ENCODE measurements at regions not wholly inside any gene's neighbourhood (a gene's known extent, or its start where the extent isn't known, plus 50 kb on each side); places are given as distances from the start of the nearest gene placed in this dataset.
"Not testable (repeated sequence)": the region's sequence is repeated elsewhere in the genome, so short reads cannot be mapped to it uniquely, and the experiment has no call there.

DNA sequence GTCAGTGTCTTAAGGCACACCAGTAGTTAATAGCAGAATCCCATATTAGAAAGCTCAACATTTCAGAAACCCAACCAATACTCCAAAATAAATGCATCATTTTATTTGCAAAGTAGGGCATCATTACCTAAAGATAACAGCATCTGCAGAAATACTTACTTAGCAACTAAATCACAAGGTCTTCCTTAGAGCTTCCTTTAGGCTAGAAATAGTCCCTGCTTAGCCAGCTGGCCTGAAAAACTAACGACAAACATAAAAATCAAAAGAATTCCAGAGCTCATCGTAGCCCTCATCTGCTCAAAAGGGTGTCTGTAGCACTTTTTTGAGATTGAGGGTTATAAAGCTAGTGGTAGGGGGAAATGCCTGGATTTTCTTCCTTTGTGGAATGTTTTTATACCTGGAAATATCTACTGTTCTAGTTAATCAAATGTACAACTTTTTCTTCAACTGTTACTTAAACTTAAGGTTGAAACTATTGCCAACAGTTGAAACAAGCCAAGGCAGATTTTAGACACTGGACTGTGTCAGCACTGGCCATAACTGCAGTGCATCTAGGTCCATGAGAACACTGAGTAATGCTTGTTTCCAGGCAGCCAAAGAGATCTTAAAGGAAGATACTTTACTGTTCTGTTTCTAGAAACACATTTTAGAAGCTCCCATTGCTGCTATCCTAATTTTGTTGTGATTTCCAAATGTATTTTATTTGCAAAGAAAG, 129.4 kb upstream of the RASA1 start:
- no peak for DNase-seq (ENCODE audit: low read depth in 2 of 2)

GRCh38 chr5:87139795-87140194, 127.9 kb upstream of the RASA1 start:
- DNase-seq (ENCODE audit: low read depth in 2 of 2): no peak

DNA sequence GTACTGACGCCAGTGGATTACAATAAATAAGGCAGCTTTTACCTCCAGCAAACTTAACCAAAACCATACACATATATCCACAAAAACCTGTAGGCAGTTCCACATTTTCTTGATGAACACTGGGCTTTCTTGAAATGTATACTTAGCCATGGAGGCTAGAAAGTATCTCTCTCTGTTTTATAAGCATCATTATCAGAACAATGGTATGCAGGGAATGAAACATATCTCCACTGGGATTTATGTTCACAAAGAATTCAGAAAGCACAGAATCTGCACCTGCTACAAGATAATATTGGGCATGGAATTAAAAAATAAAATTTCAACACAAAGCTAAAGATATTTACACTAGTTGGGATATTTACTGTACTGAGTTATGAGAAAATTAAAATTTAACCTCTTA, 126.1 kb upstream of the RASA1 start:
- DNase-seq (ENCODE audit: low read depth in 2 of 2): no peak

DNA sequence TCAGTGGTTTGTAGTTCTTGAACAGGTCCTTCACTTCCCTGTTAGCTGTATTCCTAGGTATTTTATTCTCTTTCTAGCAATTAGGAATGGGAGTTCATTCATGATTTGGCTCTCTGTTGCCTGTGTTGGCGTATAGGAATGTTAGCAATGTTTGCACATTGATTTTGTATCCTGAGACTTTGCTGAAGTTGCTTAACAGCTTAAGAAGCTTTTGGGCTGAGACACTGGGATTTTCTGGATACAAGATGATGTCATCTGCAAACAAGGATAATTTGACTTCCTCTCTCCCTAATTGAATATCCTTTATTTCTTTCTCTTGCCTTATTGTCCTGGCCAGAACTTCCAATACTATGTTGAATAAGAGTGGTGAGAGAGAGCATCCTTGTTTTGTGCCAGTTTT, 121.8 kb upstream of the RASA1 start:
- DNase-seq (ENCODE audit: low read depth in 2 of 2): not testable (repeated sequence)

GRCh38 chr5:87147441-87147840, 120.2 kb upstream of the RASA1 start:
- no peak for DNase-seq (ENCODE audit: low read depth in 2 of 2)

- no peak for DNase-seq (ENCODE audit: low read depth in 2 of 2)
Measured at GRCh38 chr5:87150630-87151029, 117.1 kb upstream of the RASA1 start.

DNA sequence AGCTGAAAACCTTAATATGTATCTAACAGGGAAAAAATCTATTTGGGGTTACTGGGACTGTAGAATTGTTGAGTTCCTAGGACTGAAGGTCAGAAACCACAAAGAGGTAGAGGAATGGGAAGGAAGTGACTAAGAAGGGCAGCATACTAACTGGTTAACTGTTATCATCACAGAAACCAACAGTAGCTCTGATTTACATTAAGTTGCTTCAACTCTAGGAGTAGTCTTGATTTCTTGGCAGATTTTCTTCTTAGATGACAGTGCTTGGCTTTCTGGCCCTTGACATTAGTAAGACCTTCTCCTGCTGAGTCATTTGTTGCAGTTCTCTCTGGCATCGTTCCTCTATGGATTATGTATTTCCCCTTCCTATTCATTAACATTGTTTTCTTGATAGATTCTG, 116.1 kb upstream of the RASA1 start:
- no peak for DNase-seq (ENCODE audit: low read depth in 2 of 2)

- DNase-seq (ENCODE audit: low read depth in 2 of 2): no peak
Measured at GRCh38 chr5:87152886-87153285, 114.8 kb upstream of the RASA1 start.

- no peak for DNase-seq (ENCODE audit: low read depth in 2 of 2)
Measured at GRCh38 chr5:87154191-87154590, 113.5 kb upstream of the RASA1 start.

GRCh38 chr5:87155106-87155505, 112.6 kb upstream of the RASA1 start:
- no peak for DNase-seq (ENCODE audit: low read depth in 2 of 2)

DNA sequence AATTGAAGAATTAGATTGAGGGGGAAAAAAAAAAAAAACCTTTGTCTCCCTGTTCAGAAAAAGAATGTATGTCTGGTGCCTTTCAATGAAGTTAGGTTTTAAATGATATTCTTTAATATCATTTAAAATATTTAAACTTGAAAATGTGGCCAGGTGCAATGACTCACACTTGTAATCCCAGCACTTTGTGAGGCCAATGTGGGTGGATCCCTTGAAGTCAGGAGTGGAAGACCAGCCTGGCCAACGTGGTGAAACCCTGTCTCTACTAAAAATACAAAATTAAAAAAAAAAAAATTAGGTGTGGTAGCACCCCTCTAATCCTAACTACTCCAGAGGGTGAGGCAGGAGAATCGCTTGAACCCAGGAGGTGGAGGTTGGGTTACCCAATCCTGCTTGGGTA, 111.1 kb upstream of the RASA1 start:
- no peak for DNase-seq (ENCODE audit: low read depth in 2 of 2)

- DNase-seq (ENCODE audit: low read depth in 2 of 2): no peak
Measured at GRCh38 chr5:87164409-87164808, 103.3 kb upstream of the RASA1 start.

- DNase-seq (ENCODE audit: low read depth in 2 of 2): no peak
Measured at GRCh38 chr5:87169300-87169991, 98.2 kb upstream of the RASA1 start.

GRCh38 chr5:87170799-87171198, 96.9 kb upstream of the RASA1 start:
- DNase-seq (ENCODE audit: low read depth in 2 of 2): no peak

DNA sequence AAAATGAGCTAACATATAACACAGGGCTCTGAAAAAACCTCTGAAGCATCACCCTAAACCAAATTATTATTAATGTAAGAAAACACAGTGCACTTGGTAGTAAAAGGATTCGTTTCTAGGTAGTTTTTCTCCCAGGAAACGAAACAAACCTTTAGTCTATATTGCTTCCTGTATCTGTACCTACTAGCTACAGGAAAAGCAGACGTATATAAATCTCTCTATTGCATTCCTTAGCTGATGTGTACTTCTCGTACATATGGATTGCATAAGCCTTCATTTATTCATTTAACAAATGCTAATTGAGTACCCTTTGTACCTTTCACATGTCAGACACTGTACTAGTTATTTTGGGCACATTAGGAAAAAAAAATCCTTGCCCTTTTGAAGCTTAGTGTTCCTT, 85.0 kb upstream of the RASA1 start:
- DNase-seq (ENCODE audit: low read depth in 2 of 2): no peak

DNA sequence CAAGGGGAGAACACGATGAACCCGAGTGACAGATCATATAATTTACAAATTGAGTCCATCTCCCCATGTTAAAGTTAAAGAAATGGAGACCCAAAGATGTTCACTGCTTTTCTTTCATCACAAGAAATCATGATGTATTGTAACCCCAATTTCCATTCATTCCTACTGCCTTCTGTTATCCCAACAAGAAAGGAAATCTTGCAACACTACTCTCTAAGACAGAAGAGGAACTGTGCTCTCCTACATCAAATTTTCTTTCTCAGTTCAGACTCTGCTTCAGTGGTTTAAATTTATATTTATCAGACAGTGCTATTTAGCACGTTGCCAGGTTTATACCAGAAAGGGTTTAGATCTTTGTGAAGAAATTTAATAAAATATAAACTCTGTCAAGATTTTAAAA, 83.8 kb upstream of the RASA1 start:
- DNase-seq (ENCODE audit: low read depth in 2 of 2): no peak

DNA sequence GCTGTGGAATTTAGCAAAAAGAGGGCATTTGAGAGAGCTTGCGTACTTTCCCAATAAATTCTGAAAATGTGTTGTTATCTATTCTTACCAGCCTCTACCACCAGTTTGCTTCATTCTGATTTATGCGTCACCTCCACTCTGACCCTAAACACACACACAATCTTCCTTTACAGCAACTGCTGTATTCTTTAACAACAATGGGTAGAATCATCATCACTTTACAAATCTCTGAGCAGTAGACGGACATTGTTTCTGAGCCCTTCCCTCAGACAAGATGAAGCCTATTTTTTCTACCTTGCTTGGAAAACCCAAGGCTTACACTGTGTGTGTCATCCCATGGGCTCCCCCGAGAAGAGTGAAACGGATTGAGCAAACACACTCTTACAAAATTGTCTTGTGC, 83.1 kb upstream of the RASA1 start:
- DNase-seq (ENCODE audit: low read depth in 2 of 2): no peak

GRCh38 chr5:87185838-87186237, 81.8 kb upstream of the RASA1 start:
- no peak for DNase-seq (ENCODE audit: low read depth in 2 of 2)

DNA sequence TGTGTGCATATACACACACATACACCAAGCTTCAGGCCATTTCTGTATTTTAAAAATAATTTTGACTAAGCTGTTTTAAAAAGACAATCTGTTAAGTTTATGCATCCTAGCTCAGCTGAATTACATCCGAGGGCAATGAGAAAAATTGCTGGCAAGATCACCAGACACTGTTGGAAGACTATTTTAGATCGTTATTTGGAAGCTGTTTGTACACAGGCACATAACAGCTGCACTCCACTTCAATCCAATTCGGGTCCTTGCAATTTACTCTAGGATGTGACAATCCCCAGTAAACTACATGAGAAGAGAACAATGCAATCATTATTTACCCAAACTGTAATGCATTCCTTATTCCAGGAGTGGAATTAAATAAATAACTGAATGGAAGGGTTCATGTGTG, 79.3 kb upstream of the RASA1 start:
- no peak for DNase-seq (ENCODE audit: low read depth in 2 of 2)

DNA sequence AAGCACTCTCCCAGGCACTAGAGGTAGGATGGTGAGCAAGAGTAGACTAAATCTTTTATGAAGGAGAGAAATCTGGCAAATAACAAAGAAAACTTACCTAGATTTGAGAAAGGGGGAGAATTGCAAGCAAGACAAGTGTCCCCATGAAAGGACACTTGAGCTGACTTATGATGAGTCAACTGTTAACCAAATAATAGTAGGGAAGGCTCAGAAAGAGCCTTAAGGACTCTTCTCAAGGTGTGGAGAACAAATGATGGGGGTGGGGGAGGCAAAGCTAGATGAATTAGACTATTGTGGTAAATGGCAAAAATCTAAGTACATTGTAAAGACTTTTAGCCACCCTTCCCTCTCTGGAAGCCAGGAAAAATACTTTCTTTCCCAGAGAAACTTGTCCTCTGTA, 77.6 kb upstream of the RASA1 start:
- DNase-seq (ENCODE audit: low read depth in 2 of 2): no peak

- no peak for DNase-seq (ENCODE audit: low read depth in 2 of 2)
Measured at GRCh38 chr5:87190687-87191086, 77.0 kb upstream of the RASA1 start.

- no peak for DNase-seq (ENCODE audit: low read depth in 2 of 2)
Measured at GRCh38 chr5:87191645-87192044, 76.0 kb upstream of the RASA1 start.

DNA sequence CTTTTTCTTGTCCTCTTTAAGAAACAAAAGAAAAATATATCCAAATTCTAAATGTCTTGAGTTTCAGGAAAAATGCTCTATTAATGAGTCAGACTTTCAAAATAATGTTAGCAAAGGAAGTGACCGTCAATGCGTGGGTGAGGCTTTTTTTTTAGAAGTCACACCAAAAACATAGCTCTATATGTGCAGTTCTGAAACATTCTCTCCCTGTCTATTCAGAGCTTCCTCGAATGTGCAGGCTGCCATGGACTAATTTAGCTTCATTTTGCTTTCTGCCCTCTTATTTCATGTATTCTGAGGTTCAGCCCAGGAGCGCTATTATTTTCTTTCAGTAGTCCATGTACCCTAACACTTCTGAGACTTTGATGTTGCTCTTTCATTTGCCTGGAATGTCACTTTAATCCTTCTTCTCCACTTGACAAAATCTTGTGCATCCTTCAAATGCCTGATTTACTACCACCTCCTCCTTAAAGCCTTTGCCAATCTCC, 72.5 kb upstream of the RASA1 start:
- no peak for DNase-seq (ENCODE audit: low read depth in 2 of 2)

DNA sequence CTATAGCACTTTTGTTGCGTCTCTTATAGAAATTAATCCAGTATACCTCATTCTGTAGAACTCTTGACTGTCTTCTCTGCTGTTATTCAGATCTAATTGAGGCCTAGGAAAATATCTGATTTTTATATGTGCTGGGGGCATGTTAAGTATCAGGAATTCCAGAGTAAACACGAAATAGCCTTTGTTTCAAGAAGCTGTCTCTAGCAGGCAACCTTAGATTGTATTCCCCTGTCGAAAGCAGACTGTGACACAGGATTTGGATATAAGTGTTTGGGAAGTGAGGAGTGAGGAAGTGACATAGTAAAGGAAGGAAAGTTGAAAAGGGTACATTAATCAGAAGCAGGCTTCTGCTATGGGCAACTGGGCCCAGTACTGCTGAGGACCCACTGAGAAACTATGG, 72.1 kb upstream of the RASA1 start:
- no peak for DNase-seq (ENCODE audit: low read depth in 2 of 2)

All from stimulated activated CD8-positive, alpha-beta memory T cell treated with anti-CD3 and anti-CD28 coated beads, Interleukin-7, amount 100 ng/mL, for 1 hour (primary cell).